ENCODE measurements at regions not wholly inside any gene's neighbourhood (a gene's known extent, or its start where the extent isn't known, plus 50 kb on each side); places are given as distances from the start of the nearest gene placed in this dataset.

DNA sequence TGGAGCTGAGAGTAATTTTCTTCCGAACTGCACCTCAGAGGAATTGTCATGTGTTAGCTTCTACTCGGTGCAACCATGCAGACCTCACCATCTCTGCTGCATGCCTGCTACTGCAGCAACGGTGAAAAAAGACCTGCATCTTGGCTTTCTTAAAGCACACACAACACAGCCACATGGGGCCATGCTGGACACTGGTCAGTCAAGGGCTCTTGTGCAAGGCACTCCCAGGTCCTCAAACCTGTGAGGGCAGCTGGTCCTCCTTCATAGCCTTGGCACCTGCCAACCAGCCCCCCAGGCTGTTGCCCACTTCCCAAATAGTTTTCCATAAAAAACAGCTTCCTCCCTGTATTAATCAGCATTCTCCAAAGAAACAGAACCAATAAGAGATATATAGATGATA, 113.5 kb upstream of the TEX51 start:
- Histone ChIP-seq H3K4me1 (ENCODE audit: insufficient read depth, low read length) (no peaks in the 10 kb centered on the region), H3K9me3 (ENCODE audit: low read length) (no peaks in the 10 kb centered on the region), H3K4me3 (ENCODE audit: low read depth in 1 of 2, low read length in 2 of 2) (no peak overlapping the region), H3K27me3 (ENCODE audit: control insufficient read depth in 1 of 2, insufficient read depth in 2 of 2, low read length in 2 of 2) (no peaks in the 10 kb centered on the region), H3K36me3 (ENCODE audit: insufficient read depth, low read length) (no peaks in the 10 kb centered on the region), H3K9ac (ENCODE audit: low read length) (no peak overlapping the region), H3K27ac (ENCODE audit: low read depth, low read length) (no peak overlapping the region)

- H3K9me3 ChIP-seq (ENCODE audit: low read length), result no peaks in the 10 kb centered on the region
- H3K27ac ChIP-seq (ENCODE audit: low read depth, low read length), result no peak overlapping the region
- no peaks in the 10 kb centered on the region for H3K27me3 ChIP-seq (ENCODE audit: control insufficient read depth in 1 of 2, insufficient read depth in 2 of 2, low read length in 2 of 2)
- no peaks in the 10 kb centered on the region for H3K4me1 ChIP-seq (ENCODE audit: insufficient read depth, low read length)
- no peak overlapping the region for H3K9ac ChIP-seq (ENCODE audit: low read length)
- no peaks in the 10 kb centered on the region for H3K36me3 ChIP-seq (ENCODE audit: insufficient read depth, low read length)
- no peak overlapping the region for H3K4me3 ChIP-seq (ENCODE audit: low read depth in 1 of 2, low read length in 2 of 2)
Observed at GRCh38 chr2:126785862-126786261, 112.8 kb upstream of the TEX51 start.

GRCh38 chr2:126786765-126787164, 111.9 kb upstream of the TEX51 start:
- Histone ChIP-seq H3K36me3 (ENCODE audit: insufficient read depth, low read length) (no peaks in the 10 kb centered on the region), H3K4me3 (ENCODE audit: low read depth in 1 of 2, low read length in 2 of 2) (no peak overlapping the region), H3K4me1 (ENCODE audit: insufficient read depth, low read length) (no peaks in the 10 kb centered on the region), H3K27me3 (ENCODE audit: control insufficient read depth in 1 of 2, insufficient read depth in 2 of 2, low read length in 2 of 2) (peaks cover 0 to under 1% of the 10 kb centered on the region in 2 donors), H3K9ac (ENCODE audit: low read length) (no peak overlapping the region), H3K9me3 (ENCODE audit: low read length) (no peaks in the 10 kb centered on the region), H3K27ac (ENCODE audit: low read depth, low read length) (no peak overlapping the region)

- no peak overlapping the region for H3K4me3 ChIP-seq (ENCODE audit: low read depth in 1 of 2, low read length in 2 of 2)
- H3K36me3 ChIP-seq (ENCODE audit: insufficient read depth, low read length), result no peaks in the 10 kb centered on the region
- peaks cover 0 to 5% of the 10 kb centered on the region in 2 donors for H3K27me3 ChIP-seq (ENCODE audit: control insufficient read depth in 1 of 2, insufficient read depth in 2 of 2, low read length in 2 of 2)
- no peaks in the 10 kb centered on the region for H3K4me1 ChIP-seq (ENCODE audit: insufficient read depth, low read length)
- no peak overlapping the region for H3K27ac ChIP-seq (ENCODE audit: low read depth, low read length)
- no peak overlapping the region for H3K9ac ChIP-seq (ENCODE audit: low read length)
- no peaks in the 10 kb centered on the region for H3K9me3 ChIP-seq (ENCODE audit: low read length)
Observed at GRCh38 chr2:126787289-126787688, 111.4 kb upstream of the TEX51 start.

- Histone ChIP-seq H3K27ac (ENCODE audit: low read depth, low read length) (no peak overlapping the region), H3K9ac (ENCODE audit: low read length) (no peak overlapping the region), H3K9me3 (ENCODE audit: low read length) (no peaks in the 10 kb centered on the region), H3K36me3 (ENCODE audit: insufficient read depth, low read length) (no peaks in the 10 kb centered on the region), H3K4me3 (ENCODE audit: low read depth in 1 of 2, low read length in 2 of 2) (no peak overlapping the region), H3K27me3 (ENCODE audit: control insufficient read depth in 1 of 2, insufficient read depth in 2 of 2, low read length in 2 of 2) (peaks cover 0 to 5% of the 10 kb centered on the region in 2 donors), H3K4me1 (ENCODE audit: insufficient read depth, low read length) (no peaks in the 10 kb centered on the region)
Observed at GRCh38 chr2:126788113-126788512, 110.6 kb upstream of the TEX51 start.

DNA sequence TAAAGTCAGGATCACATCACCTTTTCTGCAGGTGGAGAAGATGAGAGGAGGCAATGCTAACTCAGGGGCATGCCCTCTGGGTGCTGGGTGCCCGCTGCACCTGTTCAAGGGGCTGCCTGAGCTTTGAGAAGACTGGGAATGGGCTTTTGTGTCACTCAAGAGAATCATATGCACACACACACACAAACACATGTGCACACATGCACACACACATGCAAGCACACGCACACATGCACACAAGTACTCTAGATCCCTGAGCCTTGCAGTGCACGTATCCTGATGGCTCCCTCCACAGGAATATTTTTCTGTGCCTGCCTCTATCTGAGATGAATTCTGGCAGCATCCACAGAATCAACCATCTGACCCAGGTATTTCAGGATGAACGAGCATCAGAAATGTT, 110.0 kb upstream of the TEX51 start:
- H3K4me1 ChIP-seq (ENCODE audit: insufficient read depth, low read length), result no peaks in the 10 kb centered on the region
- H3K27me3 ChIP-seq (ENCODE audit: control insufficient read depth in 1 of 2, insufficient read depth in 2 of 2, low read length in 2 of 2), result peaks cover 0 to 5% of the 10 kb centered on the region in 2 donors
- no peak overlapping the region for H3K27ac ChIP-seq (ENCODE audit: low read depth, low read length)
- no peak overlapping the region for H3K4me3 ChIP-seq (ENCODE audit: low read depth in 1 of 2, low read length in 2 of 2)
- H3K36me3 ChIP-seq (ENCODE audit: insufficient read depth, low read length), result no peaks in the 10 kb centered on the region
- H3K9ac ChIP-seq (ENCODE audit: low read length), result no peak overlapping the region
- H3K9me3 ChIP-seq (ENCODE audit: low read length), result no peaks in the 10 kb centered on the region

GRCh38 chr2:126790987-126791780, 107.5 kb upstream of the TEX51 start:
- H3K27me3 ChIP-seq (ENCODE audit: control insufficient read depth in 1 of 2, insufficient read depth in 2 of 2, low read length in 2 of 2), result peaks cover 0 to 5% of the 10 kb centered on the region in 2 donors
- H3K4me3 ChIP-seq (ENCODE audit: low read depth in 1 of 2, low read length in 2 of 2), result no peak overlapping the region

GRCh38 chr2:126792186-126792585, 106.5 kb upstream of the TEX51 start:
- Histone ChIP-seq H3K4me3 (ENCODE audit: low read depth in 1 of 2, low read length in 2 of 2) (no peak overlapping the region), H3K9me3 (ENCODE audit: low read length) (no peaks in the 10 kb centered on the region)

More at GRCh38 chr2:126790987-126791780, 107.5 kb upstream of the TEX51 start:
- Histone ChIP-seq H3K27ac (ENCODE audit: low read depth, low read length) (no peak overlapping the region), H3K36me3 (ENCODE audit: insufficient read depth, low read length) (no peaks in the 10 kb centered on the region), H3K9me3 (ENCODE audit: low read length) (no peaks in the 10 kb centered on the region), H3K4me1 (ENCODE audit: insufficient read depth, low read length) (no peaks in the 10 kb centered on the region), H3K9ac (ENCODE audit: low read length) (no peak overlapping the region)

DNA sequence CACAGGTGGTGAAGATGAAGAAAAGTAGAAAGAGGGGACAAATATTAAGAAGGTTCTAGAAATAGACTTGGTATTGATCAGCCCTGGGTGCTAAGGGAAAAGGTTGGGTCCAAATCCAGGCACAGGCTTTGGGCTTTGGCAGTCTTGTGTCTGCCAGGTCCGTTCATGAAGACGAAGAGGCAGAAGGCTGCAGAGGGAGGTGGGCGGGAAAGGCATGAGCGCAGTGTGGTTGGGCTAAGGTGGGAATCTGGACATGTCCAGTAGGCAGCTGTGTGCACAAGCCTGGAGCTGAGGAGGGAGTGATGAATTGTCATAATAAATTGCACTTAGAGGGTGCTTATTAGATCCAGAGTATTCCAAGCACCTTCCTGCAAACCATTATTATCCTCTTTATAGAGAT, 105.7 kb upstream of the TEX51 start:
- H3K27me3 ChIP-seq (ENCODE audit: control insufficient read depth in 1 of 2, insufficient read depth in 2 of 2, low read length in 2 of 2), result peaks cover 0 to 5% of the 10 kb centered on the region in 2 donors

More at GRCh38 chr2:126792186-126792585, 106.5 kb upstream of the TEX51 start:
- no peak overlapping the region for H3K27ac ChIP-seq (ENCODE audit: low read depth, low read length)
- no peaks in the 10 kb centered on the region for H3K36me3 ChIP-seq (ENCODE audit: insufficient read depth, low read length)
- H3K9ac ChIP-seq (ENCODE audit: low read length), result no peak overlapping the region
- no peaks in the 10 kb centered on the region for H3K4me1 ChIP-seq (ENCODE audit: insufficient read depth, low read length)
- peaks cover 0 to 5% of the 10 kb centered on the region in 2 donors for H3K27me3 ChIP-seq (ENCODE audit: control insufficient read depth in 1 of 2, insufficient read depth in 2 of 2, low read length in 2 of 2)

GRCh38 chr2:126793885-126794613, 104.6 kb upstream of the TEX51 start:
- Histone ChIP-seq H3K4me3 (ENCODE audit: low read depth in 1 of 2, low read length in 2 of 2) (no peak overlapping the region), H3K27ac (ENCODE audit: low read depth, low read length) (no peak overlapping the region), H3K9me3 (ENCODE audit: low read length) (no peaks in the 10 kb centered on the region), H3K9ac (ENCODE audit: low read length) (no peak overlapping the region), H3K27me3 (ENCODE audit: control insufficient read depth in 1 of 2, insufficient read depth in 2 of 2, low read length in 2 of 2) (peaks cover 0 to 5% of the 10 kb centered on the region in 2 donors), H3K36me3 (ENCODE audit: insufficient read depth, low read length) (no peaks in the 10 kb centered on the region), H3K4me1 (ENCODE audit: insufficient read depth, low read length) (no peaks in the 10 kb centered on the region)

More for the DNA sequence above, 105.7 kb upstream of the TEX51 start:
- Histone ChIP-seq H3K36me3 (ENCODE audit: insufficient read depth, low read length) (no peaks in the 10 kb centered on the region), H3K27ac (ENCODE audit: low read depth, low read length) (no peak overlapping the region), H3K4me1 (ENCODE audit: insufficient read depth, low read length) (no peaks in the 10 kb centered on the region), H3K9me3 (ENCODE audit: low read length) (no peaks in the 10 kb centered on the region), H3K9ac (ENCODE audit: low read length) (no peak overlapping the region), H3K4me3 (ENCODE audit: low read depth in 1 of 2, low read length in 2 of 2) (no peak overlapping the region)

DNA sequence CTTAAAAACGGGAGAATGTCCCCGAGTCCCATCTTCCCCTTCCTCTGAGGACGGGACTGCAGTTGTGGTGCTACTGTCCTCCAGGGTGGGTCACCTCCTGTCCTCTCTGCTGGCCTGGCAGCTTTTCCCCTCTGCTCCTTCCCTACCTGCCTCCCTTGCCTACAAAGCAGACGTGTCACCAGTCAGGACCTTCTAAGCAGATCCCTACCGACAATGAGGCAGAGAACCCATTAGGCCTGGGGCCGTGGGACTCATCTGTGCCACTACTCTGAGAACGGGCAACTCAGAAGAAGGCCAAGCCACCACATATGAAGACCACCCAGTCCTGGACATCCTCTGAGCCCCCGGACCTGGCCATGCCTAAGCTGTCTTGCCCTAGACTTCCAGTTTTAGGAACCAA, 103.0 kb upstream of the TEX51 start:
- Histone ChIP-seq H3K4me3 (ENCODE audit: low read depth in 1 of 2, low read length in 2 of 2) (no peak overlapping the region), H3K27ac (ENCODE audit: low read depth, low read length) (no peak overlapping the region), H3K9ac (ENCODE audit: low read length) (no peak overlapping the region), H3K4me1 (ENCODE audit: insufficient read depth, low read length) (no peaks in the 10 kb centered on the region), H3K9me3 (ENCODE audit: low read length) (no peaks in the 10 kb centered on the region), H3K27me3 (ENCODE audit: control insufficient read depth in 1 of 2, insufficient read depth in 2 of 2, low read length in 2 of 2) (peaks cover 0 to 5% of the 10 kb centered on the region in 2 donors), H3K36me3 (ENCODE audit: insufficient read depth, low read length) (no peaks in the 10 kb centered on the region)
